Posterior cingulate gyrus (tissue), 11 donors: ENCODE measurements at regions not wholly inside any gene's neighbourhood (a gene's known extent, or its start where the extent isn't known, plus 50 kb on each side); places are given as distances from the start of the nearest gene placed in this dataset.
"Not testable (repeated sequence)": the region's sequence is repeated elsewhere in the genome, so short reads cannot be mapped to it uniquely, and the experiment has no call there.

Experiments used
- DNase-seq, 10 donors: peaks; one replicate each; pipeline versions ENCODE4 v3.0.0 to v3.0.0-alpha.2; 2020 to 2021; ENCODE audit warnings: mixed read lengths in 3 of 10
- intact Hi-C: fragments of 100-400 bp; cut with DNase I; formaldehyde crosslinking; loops from one replicate; pipeline ENCODE4 v1.15.1; 2023

GRCh38 chr3:84165328-84165727 is 793.5 kb upstream of the CADM2 start:
- DNase-seq, result no peak
- intact Hi-C loops, result no loop called here

- intact Hi-C loops, result no loop called here
- no peak for DNase-seq
These were observed 783.3 kb upstream of the CADM2 start for GRCh38 chr3:84175449-84175848.

GRCh38 chr3:84184937-84185336 is 773.9 kb upstream of the CADM2 start:
- DNase-seq, result no peak
- intact Hi-C loops, result no loop called here

GRCh38 chr3:84194029-84194428 is 764.8 kb upstream of the CADM2 start:
- intact Hi-C loops, result no loop called here
- DNase-seq, result no peak

GRCh38 chr3:84209474-84209873 is 749.3 kb upstream of the CADM2 start:
- no peak for DNase-seq
- intact Hi-C loops, result no loop called here

GRCh38 chr3:84223512-84223911 is 735.3 kb upstream of the CADM2 start:
- intact Hi-C loops, result no loop called here
- no peak for DNase-seq

- intact Hi-C loops, result no loop called here
These were observed 734.5 kb upstream of the CADM2 start for GRCh38 chr3:84224262-84224661.

GRCh38 chr3:84236261-84236660 is 722.5 kb upstream of the CADM2 start:
- intact Hi-C loops, result no loop called here
- no peak for DNase-seq

More at GRCh38 chr3:84224262-84224661, 734.5 kb upstream of the CADM2 start:
- no peak for DNase-seq

GRCh38 chr3:84245789-84246188 is 713.0 kb upstream of the CADM2 start:
- DNase-seq, result no peak
- intact Hi-C loops, result no loop called here

- no peak for DNase-seq
- intact Hi-C loops, result no loop called here
These were observed 698.2 kb upstream of the CADM2 start for GRCh38 chr3:84260596-84260995.

- DNase-seq, result no peak
- intact Hi-C loops, result no loop called here
These were observed 693.0 kb upstream of the CADM2 start for GRCh38 chr3:84265768-84266167.

- peak in 2 of 10 donors; percentile 14 to 55 for DNase-seq
- intact Hi-C loops, result no loop called here
These were observed 683.3 kb upstream of the CADM2 start for GRCh38 chr3:84275532-84275931.

GRCh38 chr3:84277562-84278224 is 681.1 kb upstream of the CADM2 start:
- intact Hi-C loops, result no loop called here
- DNase-seq, result no peak

GRCh38 chr3:84292128-84292527 is 666.7 kb upstream of the CADM2 start:
- DNase-seq, result no peak
- intact Hi-C loops, result no loop called here

- DNase-seq, result no peak
- intact Hi-C loops, result no loop called here
These were observed 659.5 kb upstream of the CADM2 start for GRCh38 chr3:84299329-84299728.

GRCh38 chr3:84304214-84304613 is 654.6 kb upstream of the CADM2 start:
- peak in 2 of 10 donors; percentile 13 to 67 for DNase-seq
- intact Hi-C loops, result no loop called here

GRCh38 chr3:84307339-84307738 is 651.5 kb upstream of the CADM2 start:
- no peak for DNase-seq
- intact Hi-C loops, result no loop called here

GRCh38 chr3:84308379-84308778 is 650.4 kb upstream of the CADM2 start:
- no peak for DNase-seq
- intact Hi-C loops, result no loop called here

- DNase-seq, result no peak
- intact Hi-C loops, result no loop called here
These were observed 640.4 kb upstream of the CADM2 start for GRCh38 chr3:84318273-84318809.

GRCh38 chr3:84365563-84366278 is 593.1 kb upstream of the CADM2 start:
- DNase-seq, result peak in 1 of 10 donors; percentile 46
- intact Hi-C loops, result not testable (repeated sequence)
